ENCODE measurements at regions not wholly inside any gene's neighbourhood (a gene's known extent, or its start where the extent isn't known, plus 50 kb on each side); places are given as distances from the start of the nearest gene placed in this dataset.

GRCh38 chr17:56030009-56030624 is 123.2 kb upstream of the ANKFN1 start:
- TF ChIP-seq CTCF (conservative IDR thresholded peaks at IDR 0.05; ENCODE audit: low read depth, low read length) (no peak), EZH2 (IDR thresholded peaks at IDR 0.05; ENCODE audit: low read length, unreplicated experiment) (no peak)
